Motor neuron (in vitro differentiated cells): ENCODE measurements at regions not wholly inside any gene's neighbourhood (a gene's known extent, or its start where the extent isn't known, plus 50 kb on each side); places are given as distances from the start of the nearest gene placed in this dataset.
"Not testable (repeated sequence)": the region's sequence is repeated elsewhere in the genome, so short reads cannot be mapped to it uniquely, and the experiment has no call there.

Experiments used
- ATAC-seq, 8 experiments: fragments of 200-7000 bp; cut with Tn5 transposase; replicated peaks in 6 of 8; 2 replicates each; pipeline ENCODE4 v1.8.0; 2021; ENCODE audit warnings: mild to moderate bottlenecking in 8 of 8, moderate library complexity in 8 of 8
- H3K27ac ChIP-seq, 2 donors: fragments of 250-450 bp; sonication (Bioruptor Pico); 2 replicates each; pipeline ENCODE4 v1.9.0; 2021; ENCODE audit warnings: antibody characterized with exemption in 2 of 2, mild to moderate bottlenecking in 2 of 2, moderate library complexity in 1 of 2
- H3K4me1 ChIP-seq, 2 donors: fragments of 250-450 bp; sonication (Bioruptor Pico); replicated peaks in 1 of 2; 2 replicates each; pipeline ENCODE4 v1.6.1; 2021; ENCODE audit warnings: antibody characterized with exemption in 2 of 2, mild to moderate bottlenecking in 2 of 2, moderate library complexity in 1 of 2
- H3K4me3 ChIP-seq, 5 donors: fragments of 250-450 bp; sonication (Bioruptor Pico); 2 replicates each; pipeline ENCODE4 v1.9.0; 2021; ENCODE audit warnings: antibody characterized with exemption in 5 of 5, mild to moderate bottlenecking in 5 of 5, moderate library complexity in 4 of 5
- WGBS, 10 experiments: fragments of 450-650 bp; shearing (Covaris generic); methylation state at CpG; one replicate each; pipeline ENCODE4 v1.0.0; 2022; 5-methylcytosine and 5-hydroxymethylcytosine counted together
- in situ Hi-C, 9 experiments: fragments of 400-800 bp; cut with MboI; loops; one replicate each; pipeline ENCODE4 v1.15.0; 2021; ENCODE audit warnings: low sequenced_read_pairs in 9 of 9, low pct_unique_long_range_greater_than_20kb in 2 of 9; ENCODE audit not compliant: unreplicated experiment in 9 of 9

GRCh38 chr7:66493235-66494205 lies 135.2 kb upstream of the KCTD7 start:
- Histone ChIP-seq H3K4me3 (peak overlapping the region; percentile 58 to 71 (median 59)), H3K4me1 (peaks cover 7 to 13% of the 10 kb centered on the region in 2 donors), H3K27ac (peak overlapping the region; percentile 89 to 93)
- 0 to 21% (median 3%) methylated on average over 2 to 12 of the region's 68 CpGs; no CpG with 5 or more reads in 5 of the 10 experiments for WGBS, 10 experiments
- in situ Hi-C loops, result no loop called here
- peak; percentile 93 to 97 (median 96) for ATAC-seq

GRCh38 chr7:66497346-66497745 lies 131.3 kb upstream of the KCTD7 start:
- no peak overlapping the region for H3K4me3 ChIP-seq
- H3K27ac ChIP-seq, result no peak overlapping the region
- in situ Hi-C loops, result no loop called here
- 67 to 100% (median 88%) methylated on average over 1 to 5 of the region's 5 CpGs; no CpG with 5 or more reads in 2 of the 10 experiments for WGBS, 10 experiments
- H3K4me1 ChIP-seq, result peaks cover 5 to 11% of the 10 kb centered on the region in 2 donors
- ATAC-seq, result no peak

- in situ Hi-C loops, result no loop called here
- no peak overlapping the region for H3K4me3 ChIP-seq
- no peaks in the 10 kb centered on the region for H3K4me1 ChIP-seq
- H3K27ac ChIP-seq, result no peak overlapping the region
- 80 to 100% (median 100%) methylated on average over 1 to 2 of the region's 3 CpGs; no CpG with 5 or more reads in 2 of the 10 experiments for WGBS, 10 experiments
- ATAC-seq, result peak in 6 of 8 experiments; percentile 40 to 94 (median 84)
Measured at GRCh38 chr7:66500087-66500486, 128.6 kb upstream of the KCTD7 start.

- WGBS, 10 experiments, result 25 to 100% (median 76%) methylated on average over 1 to 5 of the region's 12 CpGs; no CpG with 5 or more reads in 3 of the 10 experiments
- ATAC-seq, result peak in 2 of 8 experiments; percentile 8 to 16
- Histone ChIP-seq H3K4me3 (no peak overlapping the region), H3K27ac (no peak overlapping the region), H3K4me1 (no peaks in the 10 kb centered on the region)
- in situ Hi-C loops, result no loop called here
Measured at GRCh38 chr7:66502230-66503035, 126.2 kb upstream of the KCTD7 start.

GRCh38 chr7:66503036-66503370 lies 125.7 kb upstream of the KCTD7 start:
- Histone ChIP-seq H3K4me1 (no peaks in the 10 kb centered on the region), H3K4me3 (no peak overlapping the region), H3K27ac (no peak overlapping the region)
- peak in 1 of 8 experiments; percentile 14 for ATAC-seq
- in situ Hi-C loops, result no loop called here
- WGBS, 10 experiments, result 10 to 100% (median 83%) methylated on average over 1 to 6 of the region's 13 CpGs; no CpG with 5 or more reads in 6 of the 10 experiments

GRCh38 chr7:66503551-66504031 lies 125.1 kb upstream of the KCTD7 start:
- Histone ChIP-seq H3K4me1 (no peaks in the 10 kb centered on the region), H3K27ac (no peak overlapping the region), H3K4me3 (no peak overlapping the region)
- 80 to 100% (median 100%) methylated on average over 1 to 4 of the region's 19 CpGs; no CpG with 5 or more reads in 5 of the 10 experiments for WGBS, 10 experiments
- peak in 1 of 8 experiments; percentile 13 for ATAC-seq
- in situ Hi-C loops, result no loop called here

GRCh38 chr7:66504131-66504530 lies 124.5 kb upstream of the KCTD7 start:
- no peak for ATAC-seq
- WGBS, 10 experiments, result 40 to 90% (median 77%) methylated on average over 2 to 7 of the region's 10 CpGs; no CpG with 5 or more reads in 7 of the 10 experiments
- in situ Hi-C loops, result no loop called here
- Histone ChIP-seq H3K4me1 (no peaks in the 10 kb centered on the region), H3K4me3 (no peak overlapping the region), H3K27ac (no peak overlapping the region)

GRCh38 chr7:66505009-66505408 lies 123.7 kb upstream of the KCTD7 start:
- Histone ChIP-seq H3K27ac (no peak overlapping the region), H3K4me1 (no peaks in the 10 kb centered on the region), H3K4me3 (no peak overlapping the region)
- 88 to 99% (median 94%) methylated on average over 3 to 15 of the region's 30 CpGs; no CpG with 5 or more reads in 4 of the 10 experiments for WGBS, 10 experiments
- no peak for ATAC-seq
- in situ Hi-C loops, result no loop called here

GRCh38 chr7:66505531-66506451 lies 122.9 kb upstream of the KCTD7 start:
- no peak overlapping the region for H3K4me3 ChIP-seq

GRCh38 chr7:66506703-66507102 lies 122.0 kb upstream of the KCTD7 start:
- H3K4me1 ChIP-seq, ATAC-seq, in situ Hi-C loops, H3K27ac ChIP-seq, H3K4me3 ChIP-seq: not testable (repeated sequence)
- 85 to 100% (median 91%) methylated on average over 1 to 7 of the region's 10 CpGs; no CpG with 5 or more reads in 5 of the 10 experiments for WGBS, 10 experiments

More at GRCh38 chr7:66505531-66506451, 122.9 kb upstream of the KCTD7 start:
- Histone ChIP-seq H3K4me1 (no peaks in the 10 kb centered on the region), H3K27ac (no peak overlapping the region)
- 44 to 92% (median 61%) methylated on average over 5 to 20 of the region's 86 CpGs; no CpG with 5 or more reads in 6 of the 10 experiments for WGBS, 10 experiments
- ATAC-seq, result peak in 2 of 8 experiments; percentile 18 to 45
- in situ Hi-C loops, result no loop called here

- in situ Hi-C loops, result no loop called here
- Histone ChIP-seq H3K27ac (no peak overlapping the region), H3K4me1 (no peaks in the 10 kb centered on the region), H3K4me3 (no peak overlapping the region)
- 19 to 100% (median 80%) methylated on average over 3 to 7 of the region's 9 CpGs; no CpG with 5 or more reads in 1 of the 10 experiments for WGBS, 10 experiments
- peak in 1 of 8 experiments; percentile 60 for ATAC-seq
Measured at GRCh38 chr7:66507764-66508296, 120.9 kb upstream of the KCTD7 start.

GRCh38 chr7:66508431-66508830 lies 120.2 kb upstream of the KCTD7 start:
- H3K4me1 ChIP-seq, result no peaks in the 10 kb centered on the region
- in situ Hi-C loops, result no loop called here
- no peak overlapping the region for H3K4me3 ChIP-seq
- H3K27ac ChIP-seq, result no peak overlapping the region
- ATAC-seq, result no peak
